A549 (cell line): ENCODE measurements at regions not wholly inside any gene's neighbourhood (a gene's known extent, or its start where the extent isn't known, plus 50 kb on each side); places are given as distances from the start of the nearest gene placed in this dataset.

Source experiments
- CTCF ChIP-seq: fragments of >200 bp; sonication (Bioruptor Twin); formaldehyde crosslinking; IDR thresholded peaks from 3 replicates; pipeline ENCODE4 v1.5.1; 2016
- ELK1 ChIP-seq: fragments of 150-350 bp; IDR thresholded peaks from 2 replicates; pipeline ENCODE4 v1.6.1; 2014; ENCODE audit warnings: low read depth, mild to moderate bottlenecking, low read length
- JUNB ChIP-seq: fragments of >200 bp; sonication (Bioruptor Twin); formaldehyde crosslinking; IDR thresholded peaks from 2 replicates; pipeline ENCODE4 v1.6.1; 2016
- MAFK ChIP-seq: fragments of 450-650 bp; IDR thresholded peaks from 2 replicates; pipeline ENCODE4 v1.6.1; 2014; ENCODE audit not compliant: partially characterized antibody
- MYC ChIP-seq: IDR thresholded peaks from 2 replicates; pipeline ENCODE4 v1.6.1; 2012; ENCODE audit warnings: mild to moderate bottlenecking, inconsistent platforms, low read length, improper control_type of control experiment, borderline replicate concordance
- POLR2A ChIP-seq: IDR thresholded peaks from 2 replicates; pipeline ENCODE4 v1.6.1; 2012; ENCODE audit warnings: mild to moderate bottlenecking, low read length
- RAD21 ChIP-seq, 2 experiments: fragments of >200 bp in 1 of 2; sonication (Bioruptor Twin) in 1 of 2; formaldehyde crosslinking in 1 of 2; IDR thresholded peaks in 1 of 2; conservative IDR thresholded peaks in 1 of 2; 2 replicates in 1 of 2; 3 replicates in 1 of 2; pipeline ENCODE4 v1.6.1; 2012 to 2018; ENCODE audit warnings: inconsistent platforms in 1 of 2
- RCOR1 ChIP-seq: fragments of 150-350 bp; IDR thresholded peaks from 2 replicates; pipeline ENCODE4 v1.6.1; 2014; ENCODE audit warnings: antibody characterized with exemption, low read length, low read depth
- REST ChIP-seq: fragments of 200-600 bp; sonication (generic); IDR thresholded peaks from 2 replicates; pipeline ENCODE4 v1.6.1; 2016; ENCODE audit warnings: antibody characterized with exemption, mild to moderate bottlenecking, moderate library complexity
- ZFP36 ChIP-seq: fragments of 450-650 bp; IDR thresholded peaks from 2 replicates; pipeline ENCODE4 v1.6.1; 2014; ENCODE audit warnings: borderline replicate concordance; ENCODE audit not compliant: partially characterized antibody
- TF ChIP-seq, protein P1 (sequence below): IDR thresholded peaks from 2 replicates; pipeline ENCODE4 v1.6.1; 2012

DNA sequence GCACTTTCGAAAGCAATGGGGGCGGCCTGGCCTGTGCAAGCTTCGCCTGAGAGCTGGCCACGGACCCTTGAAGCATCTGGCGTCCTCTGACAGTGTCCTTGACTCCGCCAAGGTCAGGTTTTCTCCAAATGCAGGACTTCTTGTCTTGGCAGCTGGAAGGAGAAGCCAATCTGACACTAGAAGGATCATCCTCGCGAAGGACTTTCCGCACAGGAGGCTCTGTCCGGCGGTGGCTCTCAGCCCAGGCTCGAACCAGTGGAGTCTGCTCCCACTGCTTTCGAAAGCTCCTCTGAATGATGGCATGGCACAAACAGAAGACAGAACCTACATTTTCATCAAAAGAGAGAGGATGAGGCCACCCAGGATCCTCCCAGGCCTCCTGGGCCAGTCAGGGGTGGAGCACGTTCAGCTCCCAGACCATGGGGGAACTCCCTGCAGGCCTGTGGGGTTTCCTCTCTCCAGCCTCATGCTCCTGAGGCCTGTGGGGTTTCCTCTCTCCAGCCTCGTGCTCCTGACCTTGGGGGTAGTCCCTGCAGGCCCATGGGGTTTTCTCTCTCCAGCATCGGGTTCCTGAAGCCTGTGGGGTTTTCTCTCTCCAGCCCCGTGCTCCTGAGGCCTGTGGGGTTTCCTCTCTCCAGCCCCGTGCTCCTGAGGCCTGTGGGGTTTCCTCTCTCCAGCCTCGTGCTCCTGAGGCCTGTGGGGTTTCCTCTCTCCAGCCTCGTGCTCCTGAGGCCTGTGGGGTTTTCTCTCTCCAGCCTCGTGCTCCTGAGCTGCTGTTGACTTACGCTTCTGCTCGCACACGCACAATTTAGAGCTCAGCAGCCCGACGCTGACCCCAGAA lies 396.5 kb upstream of the SALL3 start:
- TF ChIP-seq ZFP36, result no peak
- TF ChIP-seq POLR2A, result no peak
- TF ChIP-seq, protein P1, sequence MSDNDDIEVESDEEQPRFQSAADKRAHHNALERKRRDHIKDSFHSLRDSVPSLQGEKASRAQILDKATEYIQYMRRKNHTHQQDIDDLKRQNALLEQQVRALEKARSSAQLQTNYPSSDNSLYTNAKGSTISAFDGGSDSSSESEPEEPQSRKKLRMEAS, result no peak
- TF ChIP-seq CTCF, result no peak
- TF ChIP-seq MAFK, result no peak
- TF ChIP-seq REST, result no peak
- no peak for TF ChIP-seq RCOR1
- TF ChIP-seq RAD21 (conservative IDR thresholded peaks at IDR 0.05 in 1 of 2, IDR thresholded peaks at IDR 0.05 in 1 of 2), result no peak
- no peak for TF ChIP-seq ELK1
- TF ChIP-seq MYC, result no peak
- TF ChIP-seq JUNB, result no peak
